Sigmoid colon (tissue), 4 donors: ENCODE measurements at regions not wholly inside any gene's neighbourhood (a gene's known extent, or its start where the extent isn't known, plus 50 kb on each side); places are given as distances from the start of the nearest gene placed in this dataset.

Experiments
- EP300 ChIP-seq, 4 donors: sonication (generic); formaldehyde crosslinking; IDR thresholded peaks; one replicate each; pipeline ENCODE4 v1.6.1; 2017; ENCODE audit warnings: antibody characterized with exemption in 4 of 4
- POLR2A ChIP-seq, 2 donors: fragments of 450-650 bp; IDR thresholded peaks; one replicate each; pipeline ENCODE4 v1.6.1; 2016; ENCODE audit warnings: antibody characterized with exemption in 2 of 2, mild to moderate bottlenecking in 2 of 2, moderate library complexity in 2 of 2
- POLR2AphosphoS5 ChIP-seq, 4 donors: sonication (generic); formaldehyde crosslinking; IDR thresholded peaks; one replicate each; pipeline ENCODE4 v1.6.1; 2017; ENCODE audit warnings: antibody characterized with exemption in 4 of 4
- TF ChIP-seq, protein P1 (sequence below), 4 experiments: fragments of 450-650 bp in 3 of 4; fragments of 200-600 bp in 1 of 4; IDR thresholded peaks; one replicate each; pipeline ENCODE4 v1.5.1; 2016 to 2019; ENCODE audit warnings: antibody characterized with exemption in 4 of 4, mild to moderate bottlenecking in 3 of 4, moderate library complexity in 2 of 4

DNA sequence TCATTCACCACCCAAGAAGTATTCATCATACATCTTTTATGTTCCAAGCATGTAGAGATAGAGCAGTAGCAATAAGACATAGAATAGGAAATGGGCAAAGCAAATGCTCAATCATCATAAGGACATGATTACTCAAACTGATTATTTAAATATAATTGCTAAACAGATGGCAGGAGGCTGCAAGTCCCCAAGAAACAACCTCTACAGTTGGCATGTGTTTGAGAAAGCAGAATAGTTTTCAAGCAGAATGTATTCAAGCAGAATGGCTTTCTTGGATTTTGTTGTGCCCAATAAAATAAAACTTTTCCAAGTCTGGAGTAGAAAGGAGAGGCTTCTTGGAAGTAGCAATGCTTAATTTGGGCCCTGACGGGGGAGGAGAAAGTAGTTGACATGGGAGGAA lies 86.5 kb upstream of the SYN3 start:
- TF ChIP-seq POLR2AphosphoS5 (IDR thresholded peaks at IDR 0.05) (no peak), POLR2A (IDR thresholded peaks at IDR 0.05) (no peak), EP300 (IDR thresholded peaks at IDR 0.05) (no peak)
- TF ChIP-seq, protein P1, sequence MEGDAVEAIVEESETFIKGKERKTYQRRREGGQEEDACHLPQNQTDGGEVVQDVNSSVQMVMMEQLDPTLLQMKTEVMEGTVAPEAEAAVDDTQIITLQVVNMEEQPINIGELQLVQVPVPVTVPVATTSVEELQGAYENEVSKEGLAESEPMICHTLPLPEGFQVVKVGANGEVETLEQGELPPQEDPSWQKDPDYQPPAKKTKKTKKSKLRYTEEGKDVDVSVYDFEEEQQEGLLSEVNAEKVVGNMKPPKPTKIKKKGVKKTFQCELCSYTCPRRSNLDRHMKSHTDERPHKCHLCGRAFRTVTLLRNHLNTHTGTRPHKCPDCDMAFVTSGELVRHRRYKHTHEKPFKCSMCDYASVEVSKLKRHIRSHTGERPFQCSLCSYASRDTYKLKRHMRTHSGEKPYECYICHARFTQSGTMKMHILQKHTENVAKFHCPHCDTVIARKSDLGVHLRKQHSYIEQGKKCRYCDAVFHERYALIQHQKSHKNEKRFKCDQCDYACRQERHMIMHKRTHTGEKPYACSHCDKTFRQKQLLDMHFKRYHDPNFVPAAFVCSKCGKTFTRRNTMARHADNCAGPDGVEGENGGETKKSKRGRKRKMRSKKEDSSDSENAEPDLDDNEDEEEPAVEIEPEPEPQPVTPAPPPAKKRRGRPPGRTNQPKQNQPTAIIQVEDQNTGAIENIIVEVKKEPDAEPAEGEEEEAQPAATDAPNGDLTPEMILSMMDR (IDR thresholded peaks at IDR 0.05): no peak
